Parathyroid adenoma (tissue), 2 donors: ENCODE measurements at regions not wholly inside any gene's neighbourhood (a gene's known extent, or its start where the extent isn't known, plus 50 kb on each side); places are given as distances from the start of the nearest gene placed in this dataset.

Experiments used
- H2AFZ ChIP-seq: fragments of 300-600 bp; sonication (generic); one replicate; pipeline ENCODE4 v1.7.0; 2017; ENCODE audit warnings: antibody characterized with exemption, mild to moderate bottlenecking
- H3K27ac ChIP-seq: fragments of 300-600 bp; sonication (generic); one replicate; pipeline ENCODE4 v1.7.0; 2017
- H3K27me3 ChIP-seq: fragments of 300-600 bp; sonication (generic); one replicate; pipeline ENCODE4 v1.7.0; 2017; ENCODE audit warnings: low read length; ENCODE audit not compliant: control insufficient read depth, insufficient read depth
- H3K36me3 ChIP-seq: fragments of 300-600 bp; sonication (generic); one replicate; pipeline ENCODE4 v1.7.0; 2017; ENCODE audit warnings: low read length; ENCODE audit not compliant: control insufficient read depth, insufficient read depth
- H3K4me1 ChIP-seq: fragments of 300-600 bp; sonication (generic); one replicate; pipeline ENCODE4 v1.7.0; 2017; ENCODE audit warnings: control low read depth
- H3K4me2 ChIP-seq: fragments of 300-600 bp; sonication (generic); one replicate; pipeline ENCODE4 v1.7.0; 2017; ENCODE audit warnings: low read length
- H3K4me3 ChIP-seq: fragments of 300-600 bp; sonication (generic); one replicate; pipeline ENCODE4 v1.7.0; 2017; ENCODE audit warnings: low read depth, low read length
- H3K79me2 ChIP-seq: fragments of 300-600 bp; sonication (generic); one replicate; pipeline ENCODE4 v1.7.0; 2017; ENCODE audit warnings: control low read depth
- H3K9ac ChIP-seq: fragments of 300-600 bp; sonication (generic); one replicate; pipeline ENCODE4 v1.7.0; 2017; ENCODE audit warnings: mild to moderate bottlenecking
- H3K9me3 ChIP-seq: fragments of 300-600 bp; sonication (generic); one replicate; pipeline ENCODE4 v1.7.0; 2017; ENCODE audit warnings: low read length; ENCODE audit not compliant: control insufficient read depth
- TF ChIP-seq, protein P1 (sequence below): fragments of 300-600 bp; sonication (generic); IDR thresholded peaks from one replicate; pipeline ENCODE4 v1.7.0; 2017; ENCODE audit warnings: antibody characterized with exemption, mild to moderate bottlenecking
- donor health status: primary hyperparathyroidism.

DNA sequence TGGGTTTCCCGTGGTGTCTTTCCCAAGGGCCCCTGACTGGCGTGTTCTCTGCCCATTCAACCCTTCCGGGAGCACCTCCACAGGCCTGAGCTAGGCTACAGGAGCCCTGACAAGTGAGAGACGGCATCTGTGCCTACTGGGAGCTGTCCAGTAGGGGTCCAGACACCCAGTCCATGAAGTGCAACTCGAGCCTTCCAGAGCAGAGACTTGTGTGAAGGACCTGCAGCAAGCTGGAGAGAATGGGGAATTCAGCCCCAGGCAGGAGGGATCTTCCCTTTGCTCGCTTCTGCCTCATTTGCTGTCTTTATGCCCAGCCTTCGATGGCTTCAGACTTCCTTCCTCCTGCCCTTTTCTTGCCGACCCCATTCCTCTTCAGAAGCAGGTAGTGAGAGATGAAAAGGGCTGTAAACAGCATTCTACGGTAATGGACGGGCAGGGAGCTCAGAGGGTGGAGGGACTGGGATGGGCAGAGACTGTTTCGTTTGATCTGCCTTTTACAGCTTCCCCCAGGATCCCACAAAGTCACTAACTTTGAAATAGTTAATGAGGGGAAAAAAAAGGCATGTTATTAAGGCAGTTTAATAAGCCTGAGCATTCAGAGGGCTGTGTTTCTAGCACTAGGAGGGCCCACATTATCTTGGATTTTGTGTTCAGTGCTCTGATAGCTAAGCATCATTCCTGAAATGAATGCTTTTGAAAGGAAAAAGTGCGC lies 327.6 kb downstream of the FGF9 start:
- no peak overlapping the region for H2AFZ ChIP-seq
- H3K9ac ChIP-seq: no peak overlapping the region
- no peak overlapping the region for H3K4me3 ChIP-seq
- no peaks in the 10 kb centered on the region for H3K36me3 ChIP-seq
- TF ChIP-seq, protein P1, sequence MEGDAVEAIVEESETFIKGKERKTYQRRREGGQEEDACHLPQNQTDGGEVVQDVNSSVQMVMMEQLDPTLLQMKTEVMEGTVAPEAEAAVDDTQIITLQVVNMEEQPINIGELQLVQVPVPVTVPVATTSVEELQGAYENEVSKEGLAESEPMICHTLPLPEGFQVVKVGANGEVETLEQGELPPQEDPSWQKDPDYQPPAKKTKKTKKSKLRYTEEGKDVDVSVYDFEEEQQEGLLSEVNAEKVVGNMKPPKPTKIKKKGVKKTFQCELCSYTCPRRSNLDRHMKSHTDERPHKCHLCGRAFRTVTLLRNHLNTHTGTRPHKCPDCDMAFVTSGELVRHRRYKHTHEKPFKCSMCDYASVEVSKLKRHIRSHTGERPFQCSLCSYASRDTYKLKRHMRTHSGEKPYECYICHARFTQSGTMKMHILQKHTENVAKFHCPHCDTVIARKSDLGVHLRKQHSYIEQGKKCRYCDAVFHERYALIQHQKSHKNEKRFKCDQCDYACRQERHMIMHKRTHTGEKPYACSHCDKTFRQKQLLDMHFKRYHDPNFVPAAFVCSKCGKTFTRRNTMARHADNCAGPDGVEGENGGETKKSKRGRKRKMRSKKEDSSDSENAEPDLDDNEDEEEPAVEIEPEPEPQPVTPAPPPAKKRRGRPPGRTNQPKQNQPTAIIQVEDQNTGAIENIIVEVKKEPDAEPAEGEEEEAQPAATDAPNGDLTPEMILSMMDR: no peak
- no peaks in the 10 kb centered on the region for H3K79me2 ChIP-seq
- H3K9me3 ChIP-seq: no peaks in the 10 kb centered on the region
- no peaks in the 10 kb centered on the region for H3K27me3 ChIP-seq
- H3K4me2 ChIP-seq: no peak overlapping the region
- H3K4me1 ChIP-seq: no peaks in the 10 kb centered on the region
- H3K27ac ChIP-seq: no peak overlapping the region

DNA sequence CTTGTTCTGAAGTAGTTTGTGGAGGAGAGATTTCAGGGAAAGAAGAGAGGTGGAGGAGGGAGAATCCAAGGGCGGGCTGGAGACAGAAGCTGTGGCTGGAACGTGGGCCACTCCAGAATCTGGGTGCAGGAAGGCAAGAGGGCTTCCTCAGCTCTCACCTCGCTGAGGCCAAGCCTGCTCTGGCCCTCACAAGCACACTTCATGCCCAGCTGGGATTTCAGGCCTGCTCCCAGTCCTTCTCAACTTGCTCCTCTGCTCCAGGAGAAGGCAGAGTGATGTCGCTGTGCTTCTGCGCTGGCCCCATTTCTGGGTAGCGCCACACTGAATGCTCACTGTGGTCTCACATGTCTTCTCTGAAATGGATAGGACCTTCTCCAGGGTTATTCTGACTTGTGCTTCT lies 328.8 kb downstream of the FGF9 start:
- H3K36me3 ChIP-seq: no peaks in the 10 kb centered on the region
- H3K79me2 ChIP-seq: no peaks in the 10 kb centered on the region
- H3K4me3 ChIP-seq: no peak overlapping the region
- H3K27ac ChIP-seq: no peak overlapping the region
- H3K9me3 ChIP-seq: no peaks in the 10 kb centered on the region
- H3K4me1 ChIP-seq: no peaks in the 10 kb centered on the region
- H3K9ac ChIP-seq: no peak overlapping the region
- H3K27me3 ChIP-seq: no peaks in the 10 kb centered on the region
- H3K4me2 ChIP-seq: no peak overlapping the region
- no peak overlapping the region for H2AFZ ChIP-seq
- TF ChIP-seq, protein P1: no peak

DNA sequence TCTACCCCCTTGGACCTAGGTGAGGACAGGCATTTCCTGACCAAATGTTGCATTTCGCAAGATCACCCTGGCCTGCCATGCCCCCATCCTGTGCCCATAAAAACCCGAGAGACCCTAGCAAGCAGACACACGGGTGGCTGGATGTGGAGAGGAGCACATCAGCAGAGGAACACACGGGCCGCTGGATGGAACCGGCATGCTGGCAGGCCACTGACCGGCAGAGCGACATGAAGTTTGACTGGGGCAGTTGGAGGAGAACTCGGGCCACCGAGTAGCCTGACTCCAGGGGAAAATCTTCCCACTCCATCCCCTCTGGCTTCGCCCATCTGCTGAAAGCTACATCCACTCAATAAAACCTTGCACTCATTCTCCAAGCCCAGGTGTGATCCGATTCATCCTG lies 329.3 kb downstream of the FGF9 start:
- no peak overlapping the region for H3K9ac ChIP-seq

DNA sequence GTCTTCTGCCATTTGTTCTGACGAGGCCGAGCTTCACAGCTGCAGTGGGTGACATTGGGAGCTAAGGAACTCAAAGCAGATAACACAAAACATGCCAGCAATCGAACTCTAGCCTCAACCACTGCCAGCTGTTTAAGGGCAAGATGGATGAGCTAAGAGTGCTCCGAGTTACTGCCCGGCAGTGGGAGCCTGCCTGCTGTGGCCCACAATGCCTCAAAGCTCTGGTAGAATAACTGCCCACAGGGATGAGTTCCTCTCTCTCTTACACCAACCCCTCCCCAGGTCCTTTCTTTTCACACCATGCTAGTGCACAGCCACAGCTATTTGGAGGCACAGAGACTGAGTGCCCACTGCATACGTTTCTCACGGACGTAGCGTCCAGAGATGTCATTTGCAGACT lies 330.5 kb downstream of the FGF9 start:
- TF ChIP-seq, protein P1: no peak
- no peak overlapping the region for H3K9ac ChIP-seq

More for the DNA sequence above, 329.3 kb downstream of the FGF9 start:
- Histone ChIP-seq H3K4me1 (no peaks in the 10 kb centered on the region), H3K4me3 (no peak overlapping the region), H3K79me2 (no peaks in the 10 kb centered on the region), H3K9me3 (no peaks in the 10 kb centered on the region), H2AFZ (no peak overlapping the region), H3K27ac (no peak overlapping the region), H3K4me2 (no peak overlapping the region), H3K27me3 (no peaks in the 10 kb centered on the region), H3K36me3 (no peaks in the 10 kb centered on the region)
- TF ChIP-seq, protein P1: no peak

DNA sequence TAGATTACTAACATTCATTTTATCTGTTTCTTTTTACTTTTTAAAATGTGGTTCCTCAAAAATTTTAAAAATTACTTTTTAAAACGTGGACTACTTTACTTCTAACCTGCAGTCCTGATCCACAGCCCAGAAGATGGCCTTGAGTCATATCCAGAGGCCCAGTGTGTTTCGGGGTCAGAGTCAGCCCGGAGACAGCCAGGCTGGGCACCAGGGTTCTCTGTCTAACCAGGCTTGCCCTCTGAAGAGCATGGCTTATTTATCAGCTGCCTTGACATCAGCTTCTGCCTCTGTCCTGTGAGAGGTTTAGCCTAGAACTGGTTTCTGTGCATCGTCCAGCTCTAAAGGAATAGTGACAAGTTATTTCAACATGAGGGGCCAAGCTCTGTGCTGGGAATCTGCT lies 332.0 kb downstream of the FGF9 start:
- no peaks in the 10 kb centered on the region for H3K4me1 ChIP-seq
- TF ChIP-seq, protein P1: no peak
- H3K27ac ChIP-seq: no peak overlapping the region
- H3K4me2 ChIP-seq: no peak overlapping the region
- no peaks in the 10 kb centered on the region for H3K36me3 ChIP-seq
- no peaks in the 10 kb centered on the region for H3K27me3 ChIP-seq
- no peak overlapping the region for H2AFZ ChIP-seq
- H3K4me3 ChIP-seq: no peak overlapping the region
- no peaks in the 10 kb centered on the region for H3K9me3 ChIP-seq
- no peaks in the 10 kb centered on the region for H3K79me2 ChIP-seq
- H3K9ac ChIP-seq: no peak overlapping the region

More for the DNA sequence above, 330.5 kb downstream of the FGF9 start:
- no peak overlapping the region for H3K4me3 ChIP-seq
- no peak overlapping the region for H3K4me2 ChIP-seq
- no peaks in the 10 kb centered on the region for H3K9me3 ChIP-seq
- H3K36me3 ChIP-seq: no peaks in the 10 kb centered on the region
- H3K27ac ChIP-seq: no peak overlapping the region
- no peak overlapping the region for H2AFZ ChIP-seq
- no peaks in the 10 kb centered on the region for H3K79me2 ChIP-seq
- H3K27me3 ChIP-seq: no peaks in the 10 kb centered on the region
- no peaks in the 10 kb centered on the region for H3K4me1 ChIP-seq
